Activated CD4-positive, CD25-positive, alpha-beta regulatory T cell treated with anti-CD3 and anti-CD28 coated beads, Interleukin-2, amount 50 U/mL, for 24 hours (primary cell): ENCODE measurements at regions not wholly inside any gene's neighbourhood (a gene's known extent, or its start where the extent isn't known, plus 50 kb on each side); places are given as distances from the start of the nearest gene placed in this dataset.

ENCODE experiments used
- ATAC-seq, 2 donors: fragments of 150-1000 bp; cut with Tn5 transposase; one replicate each; pipeline ENCODE4 v1.10.0; 2021; ENCODE audit warnings: mild to moderate bottlenecking in 1 of 2, moderate library complexity in 1 of 2

DNA sequence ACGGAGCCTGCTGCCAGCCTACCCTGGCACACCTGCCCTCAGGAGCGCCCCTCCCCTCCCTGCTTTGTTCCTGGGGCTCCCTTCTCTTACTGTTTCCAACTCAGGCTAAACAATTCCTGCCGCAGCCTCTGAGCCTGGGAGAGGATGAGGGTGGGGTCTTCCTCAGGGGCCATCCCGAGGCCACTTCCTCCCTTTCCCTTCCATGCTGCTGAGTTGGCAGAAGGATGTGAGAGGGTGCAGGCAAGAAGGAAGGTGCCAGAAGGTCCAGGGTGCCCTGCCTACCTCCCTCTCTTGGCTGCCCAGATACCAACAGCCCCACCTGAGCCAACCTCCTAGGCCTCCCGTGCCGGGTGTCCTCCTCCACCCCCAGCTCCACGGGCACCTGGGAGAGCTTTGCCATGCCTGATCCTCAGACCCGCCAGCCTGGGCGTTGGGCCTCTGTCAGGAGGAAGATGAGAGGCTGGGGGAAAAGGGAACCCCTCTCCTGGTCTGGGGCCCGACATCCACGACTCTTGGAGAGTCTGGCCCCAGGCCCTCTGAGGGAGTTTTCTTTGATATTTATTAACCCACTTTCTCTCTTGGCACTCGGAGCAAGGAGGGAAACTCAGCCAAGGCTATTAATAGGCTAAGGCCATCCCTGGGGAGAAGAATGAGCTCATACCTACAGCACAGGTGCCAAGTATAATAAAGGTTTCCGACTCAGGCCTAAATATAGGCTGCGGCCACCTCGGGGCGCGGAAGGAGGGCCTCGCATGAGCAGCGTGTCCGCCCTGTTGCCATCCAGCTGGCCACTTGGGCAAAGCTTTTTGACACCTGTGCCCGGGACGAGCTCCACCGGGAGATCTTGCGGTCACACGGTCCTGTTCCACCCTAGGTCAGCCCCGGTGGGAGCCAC is 232.0 kb downstream of the ENGASE start:
- no peak for ATAC-seq

DNA sequence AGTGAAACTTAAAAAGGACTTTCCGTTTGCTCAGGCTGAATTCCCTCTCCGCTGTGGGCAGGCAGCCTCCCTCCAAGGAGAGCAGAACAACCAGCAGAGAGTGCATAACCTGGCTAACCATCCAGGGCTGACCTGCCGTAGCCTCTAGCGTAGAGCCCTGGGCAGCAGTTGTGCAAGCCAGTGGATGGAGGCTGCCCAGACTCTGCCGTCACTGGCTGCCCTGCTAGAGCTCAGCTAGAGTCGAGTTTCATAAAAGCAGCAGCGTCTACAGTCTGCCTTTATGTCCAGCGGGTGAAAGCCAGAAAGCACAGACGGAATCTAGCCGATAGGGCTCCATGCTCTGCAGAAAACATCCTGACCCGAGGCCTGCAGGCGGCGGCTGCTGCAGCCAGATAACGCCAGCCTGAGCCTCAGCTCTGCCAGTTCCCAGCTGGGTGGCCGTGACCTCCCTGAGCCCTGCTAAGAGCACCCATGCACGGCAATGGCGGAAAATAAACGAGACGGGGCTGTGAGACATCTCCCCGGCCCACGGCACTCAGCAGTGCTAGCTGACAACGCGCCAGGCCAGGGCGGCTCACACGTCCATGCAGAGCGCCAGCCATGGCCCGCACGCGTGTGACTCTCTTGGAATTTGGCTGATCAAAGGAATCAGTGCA is 231.3 kb downstream of the ENGASE start:
- no peak for ATAC-seq

DNA sequence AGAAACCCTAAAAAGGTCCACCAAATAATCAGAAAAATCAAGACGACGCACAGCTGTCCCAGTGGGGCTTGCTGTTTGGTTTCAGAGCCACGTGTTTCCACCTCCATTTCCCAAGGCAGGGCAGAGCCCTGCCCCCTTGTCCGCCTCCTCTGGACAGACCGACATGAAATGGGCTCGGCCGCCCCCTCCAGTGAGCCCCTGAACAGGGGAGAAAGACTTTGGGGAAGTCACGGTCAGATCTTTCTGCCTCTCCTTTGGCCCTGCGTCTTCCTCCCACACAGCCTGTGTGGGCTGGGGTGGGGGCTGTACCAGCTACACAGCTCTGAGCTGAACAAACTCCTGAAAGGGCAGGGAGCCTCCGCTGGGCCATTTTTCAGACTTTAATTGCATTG is 230.7 kb downstream of the ENGASE start:
- no peak for ATAC-seq

DNA sequence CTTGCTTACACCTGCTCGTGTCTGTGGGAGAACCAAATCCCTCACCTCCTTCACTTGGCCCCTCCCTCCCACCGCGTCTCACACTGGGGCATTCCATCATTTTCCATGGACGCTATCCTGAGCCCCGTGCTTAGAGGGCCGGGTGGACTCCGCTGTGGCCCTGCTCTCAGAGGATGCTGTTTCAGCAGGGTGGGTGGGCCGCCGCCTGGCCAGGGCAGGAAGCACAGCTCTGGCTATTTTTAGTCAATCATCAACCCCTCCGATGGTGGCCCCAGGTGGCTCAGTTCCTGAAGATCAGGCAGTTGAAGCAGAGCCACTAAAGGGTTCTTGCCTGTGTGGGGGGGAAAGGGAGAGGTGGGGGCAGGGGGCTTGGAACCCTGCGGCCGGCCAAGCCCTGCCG is 230.3 kb downstream of the ENGASE start:
- ATAC-seq, result no peak

DNA sequence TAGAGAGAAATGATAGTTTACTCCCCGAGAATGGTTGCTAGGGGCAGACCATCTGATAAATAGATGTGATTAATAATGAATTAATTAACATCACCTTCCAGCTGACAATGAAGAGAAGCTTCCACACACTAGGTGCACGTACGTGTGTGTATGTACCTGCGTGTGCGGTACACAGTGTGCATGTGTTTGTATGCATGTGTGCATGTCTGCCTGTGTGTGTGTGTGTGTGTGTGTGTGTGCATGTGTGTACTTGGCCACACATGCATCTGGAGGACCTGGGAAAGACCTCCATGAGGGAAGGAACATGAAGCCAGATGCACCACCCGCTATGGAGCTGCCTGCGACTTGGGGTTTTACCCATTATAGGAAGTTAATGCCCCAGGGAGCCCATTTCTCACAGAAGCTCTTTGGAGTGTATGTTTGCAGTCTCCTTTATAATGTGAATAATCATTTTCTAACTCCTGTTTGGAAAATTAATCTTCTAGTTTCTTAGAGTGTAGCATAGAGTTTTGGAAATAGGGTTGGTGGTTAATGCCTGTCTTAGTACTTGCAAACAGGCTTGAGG is 229.1 kb downstream of the ENGASE start:
- ATAC-seq, result no peak

DNA sequence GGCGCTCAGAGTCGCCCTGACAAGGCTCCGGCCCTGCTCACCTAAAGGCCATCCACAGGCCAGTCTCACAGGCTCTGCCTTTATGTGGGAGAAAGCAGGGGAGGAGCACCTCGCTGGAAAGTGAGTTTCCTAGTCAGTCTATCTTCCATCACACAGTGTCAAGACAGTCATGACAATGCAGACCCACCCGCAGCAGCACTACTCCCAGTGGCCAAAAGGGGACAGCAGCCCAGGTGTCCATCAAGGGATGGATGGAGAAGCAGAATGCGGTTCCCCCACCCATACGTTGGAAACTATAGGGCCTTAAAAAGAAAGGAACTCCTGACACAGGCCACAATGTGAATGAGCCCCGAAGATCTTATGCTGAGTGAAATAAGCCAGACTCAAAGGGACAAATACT is 226.8 kb downstream of the ENGASE start:
- no peak for ATAC-seq

DNA sequence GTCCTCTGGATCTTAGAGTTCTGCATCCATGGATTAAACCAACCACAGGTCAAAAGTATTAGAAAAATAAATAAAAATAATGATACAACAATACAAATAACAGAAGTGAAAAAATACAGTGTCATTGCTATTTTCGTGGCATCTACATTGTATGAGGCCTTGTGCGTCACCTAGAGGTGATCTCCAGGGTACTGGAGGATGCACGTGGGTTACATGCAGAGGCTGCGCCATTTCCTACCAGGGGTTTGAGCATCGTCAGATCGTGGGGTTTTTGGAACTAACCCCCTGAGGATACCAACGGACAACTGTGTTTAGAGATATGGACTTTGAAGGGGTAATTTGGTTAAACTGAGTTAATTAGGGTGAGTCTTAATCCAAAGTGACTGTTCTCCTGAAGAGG is 224.7 kb downstream of the ENGASE start:
- ATAC-seq, result no peak

DNA sequence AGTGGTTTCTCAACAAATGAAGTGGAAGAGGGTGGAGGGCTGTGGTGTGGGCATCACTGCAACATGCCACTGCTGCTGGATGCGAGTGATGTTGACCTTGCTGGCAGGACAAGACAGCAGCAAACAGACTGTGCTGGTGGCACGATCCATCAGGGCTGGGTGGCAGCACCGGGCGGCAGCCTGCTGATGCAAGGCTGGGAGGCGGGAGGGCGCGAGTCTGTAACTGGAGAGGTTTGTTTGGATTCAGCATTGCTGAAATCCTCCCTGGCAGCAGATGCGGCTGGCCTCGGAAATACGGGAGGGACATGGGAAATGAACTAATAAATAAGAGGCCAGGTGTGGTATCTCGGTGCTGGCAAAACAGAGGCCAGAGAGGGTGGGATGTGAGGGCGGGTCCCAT is 224.2 kb downstream of the ENGASE start:
- no peak for ATAC-seq

DNA sequence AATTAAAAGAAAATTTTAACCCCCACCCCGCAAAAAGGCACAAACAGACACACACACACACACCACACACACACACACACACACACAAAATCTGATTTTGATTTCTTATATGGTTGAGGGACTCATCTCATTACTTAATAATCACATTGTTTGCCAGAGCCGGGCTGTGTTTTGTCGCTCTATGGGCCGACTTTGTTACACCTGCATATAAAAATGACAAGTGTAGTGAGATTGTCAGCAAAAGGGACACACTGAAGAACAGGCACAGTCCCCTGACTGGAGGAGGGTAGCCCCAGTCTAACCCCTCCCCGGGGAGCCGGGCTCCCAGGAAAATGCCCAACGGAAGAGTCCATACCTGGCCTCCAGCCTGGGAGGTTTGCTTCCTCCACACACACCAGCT is 221.6 kb downstream of the ENGASE start:
- ATAC-seq, result no peak

DNA sequence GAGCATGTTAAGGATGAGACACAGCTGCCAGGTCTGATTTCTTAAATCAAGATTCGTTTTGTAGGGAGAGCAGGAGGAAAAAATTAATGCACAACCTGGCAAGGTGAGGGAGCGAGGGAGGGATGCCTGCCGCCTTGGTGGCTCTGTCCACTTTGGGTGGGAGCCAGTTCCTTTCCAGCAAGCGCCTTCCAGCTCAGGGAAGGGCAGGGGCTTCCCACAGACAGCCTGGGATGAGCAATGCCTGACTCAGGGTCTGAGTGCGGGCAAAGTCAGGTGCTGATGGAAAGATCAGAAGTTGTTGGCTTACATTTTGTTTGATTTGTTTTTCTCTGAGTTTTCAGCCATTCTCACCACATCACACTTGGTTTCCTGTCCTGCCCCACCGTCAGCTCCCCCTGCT is 220.7 kb downstream of the ENGASE start:
- no peak for ATAC-seq

DNA sequence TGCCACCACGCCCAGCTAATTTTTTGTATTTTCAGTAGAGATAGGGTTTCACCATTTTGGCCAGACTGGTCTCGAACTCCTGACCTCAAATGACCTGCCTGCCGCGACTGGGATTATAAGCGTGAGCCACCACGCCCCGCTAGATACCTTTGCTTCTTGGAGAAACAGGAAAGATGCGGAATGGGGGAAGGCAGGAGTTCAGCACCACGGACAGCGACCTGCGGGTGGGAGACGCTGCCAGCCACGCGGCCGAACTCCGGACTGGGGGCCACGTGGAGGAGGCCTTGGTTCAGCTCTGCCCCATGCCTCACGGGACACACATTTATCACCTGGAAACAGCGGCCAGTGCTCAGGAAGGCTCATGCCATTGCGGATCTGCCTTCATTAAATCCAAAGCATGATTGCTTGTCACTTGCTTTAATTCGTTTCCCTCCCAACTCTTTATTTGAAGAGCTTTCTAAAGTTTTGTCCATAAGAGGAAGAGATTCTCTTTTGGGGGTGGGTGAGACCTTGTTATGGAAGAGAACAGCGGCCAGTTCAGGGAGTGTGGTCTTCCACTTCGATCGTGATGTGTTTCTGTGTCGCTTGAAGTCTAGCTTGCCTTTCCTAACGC is 219.9 kb downstream of the ENGASE start:
- ATAC-seq, result no peak

DNA sequence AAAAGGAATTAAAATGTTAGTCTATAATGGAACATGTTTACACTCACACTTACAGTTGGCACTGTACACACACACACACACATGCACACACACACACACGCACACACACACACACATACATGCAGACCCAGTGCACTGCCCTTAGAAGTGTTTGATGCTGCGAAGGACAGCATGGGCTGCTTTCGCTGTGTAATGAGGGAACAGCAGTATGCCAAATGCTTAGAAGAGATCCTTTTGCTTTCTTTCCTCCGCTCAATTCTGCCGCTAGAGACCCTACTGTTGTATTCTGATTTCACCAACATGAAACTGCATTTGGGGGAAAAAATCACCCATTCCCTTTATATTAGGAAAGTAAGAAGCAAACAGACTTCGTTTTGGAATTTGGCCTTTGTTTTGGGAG is 217.9 kb downstream of the ENGASE start:
- no peak for ATAC-seq

DNA sequence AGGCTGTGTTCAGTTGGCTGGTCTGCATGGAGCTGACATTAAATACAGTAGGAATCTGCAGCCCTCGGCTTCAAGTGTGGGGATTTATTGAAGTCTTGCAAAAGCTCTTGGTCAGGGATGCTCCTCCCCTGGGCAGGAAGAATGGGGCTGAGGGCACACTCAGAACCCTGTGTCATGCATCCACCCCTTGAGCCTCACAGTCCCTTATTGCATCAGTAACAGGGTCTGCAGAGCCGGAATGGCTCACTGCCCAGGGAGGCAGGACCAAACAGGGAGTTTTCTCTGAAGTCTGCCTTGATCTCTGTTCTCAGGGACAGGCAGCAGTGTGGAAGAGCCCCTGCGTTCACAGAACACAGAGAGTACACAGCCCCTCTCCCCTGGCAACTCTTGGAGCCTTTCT is 216.8 kb downstream of the ENGASE start:
- no peak for ATAC-seq

DNA sequence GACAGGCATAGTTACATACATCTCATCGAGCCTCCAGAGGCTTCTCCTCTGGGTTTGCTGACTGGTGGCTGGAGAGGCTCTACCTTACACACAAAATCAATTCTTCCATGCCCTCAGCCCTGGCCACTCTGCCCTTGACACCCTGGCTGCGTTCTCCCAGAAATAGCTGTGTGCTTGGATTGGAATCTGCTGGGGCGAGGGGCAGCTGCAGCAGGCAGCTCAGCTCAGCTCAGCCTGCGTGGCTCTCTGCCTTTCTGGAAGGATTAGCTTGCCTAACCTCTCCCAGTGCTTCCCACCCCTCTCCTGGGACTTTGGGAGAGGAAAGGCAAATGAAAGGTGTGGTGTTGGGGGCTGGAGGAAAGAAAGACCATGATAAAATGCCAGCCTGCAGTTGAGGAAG is 216.1 kb downstream of the ENGASE start:
- no peak for ATAC-seq

DNA sequence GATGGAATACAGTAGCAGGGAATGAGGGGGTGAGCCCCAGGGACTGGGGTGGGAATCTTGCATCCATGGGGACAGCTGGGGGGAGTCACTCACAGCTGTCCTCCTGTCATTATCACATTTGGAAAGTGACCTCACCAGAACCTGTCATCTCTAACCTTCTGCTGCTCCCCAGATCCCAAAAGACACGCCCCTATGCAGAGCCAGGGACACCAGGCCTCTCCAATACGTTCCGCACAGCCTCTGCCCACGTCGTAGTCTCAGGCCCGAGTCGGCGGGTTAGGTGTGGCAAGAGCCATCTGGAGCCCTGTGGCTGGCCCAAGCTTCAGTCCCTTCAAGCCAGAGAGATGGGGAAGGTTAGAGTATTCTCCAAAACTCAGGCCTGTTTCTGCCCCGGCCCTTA is 214.3 kb downstream of the ENGASE start:
- ATAC-seq, result no peak

DNA sequence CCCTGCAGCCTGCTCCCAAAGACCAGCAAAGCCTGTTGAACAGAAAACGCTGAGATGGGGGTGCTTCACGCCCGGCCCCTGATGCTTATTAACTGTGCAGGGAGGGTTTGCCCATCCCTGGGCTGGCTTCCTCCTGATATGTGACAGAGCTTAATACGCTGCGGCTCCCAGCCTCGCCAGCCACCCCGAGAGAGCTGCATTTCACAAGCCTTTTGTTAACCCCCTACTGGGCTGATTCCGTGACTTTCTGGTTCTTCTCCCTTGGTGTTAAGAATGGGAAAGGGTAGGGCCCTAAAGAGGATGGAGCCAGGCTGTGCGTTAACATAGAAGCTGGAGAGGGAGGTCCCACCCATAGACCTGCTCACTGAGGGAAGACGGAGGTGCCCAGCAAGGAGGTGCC is 211.8 kb downstream of the ENGASE start:
- ATAC-seq, result no peak

DNA sequence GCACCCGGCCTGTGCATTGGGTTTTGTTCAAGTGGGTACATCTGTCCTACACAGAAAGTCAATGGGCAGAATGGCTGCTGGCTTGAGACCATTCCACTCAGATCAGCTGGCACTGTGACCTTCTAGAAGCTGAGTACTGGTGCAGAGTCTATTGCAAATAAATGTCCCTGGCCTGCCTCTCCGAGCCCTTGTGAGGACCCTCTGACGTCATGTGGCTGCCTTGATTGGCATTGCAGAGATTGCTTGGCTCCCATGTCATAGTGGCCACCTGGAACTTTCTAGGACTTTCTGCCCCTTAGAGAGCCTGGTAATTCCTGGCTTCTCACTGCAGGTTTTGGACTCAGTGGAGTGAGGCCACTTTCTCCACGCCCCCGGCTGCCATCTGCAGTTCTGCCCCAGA is 211.3 kb downstream of the ENGASE start:
- ATAC-seq, result no peak

DNA sequence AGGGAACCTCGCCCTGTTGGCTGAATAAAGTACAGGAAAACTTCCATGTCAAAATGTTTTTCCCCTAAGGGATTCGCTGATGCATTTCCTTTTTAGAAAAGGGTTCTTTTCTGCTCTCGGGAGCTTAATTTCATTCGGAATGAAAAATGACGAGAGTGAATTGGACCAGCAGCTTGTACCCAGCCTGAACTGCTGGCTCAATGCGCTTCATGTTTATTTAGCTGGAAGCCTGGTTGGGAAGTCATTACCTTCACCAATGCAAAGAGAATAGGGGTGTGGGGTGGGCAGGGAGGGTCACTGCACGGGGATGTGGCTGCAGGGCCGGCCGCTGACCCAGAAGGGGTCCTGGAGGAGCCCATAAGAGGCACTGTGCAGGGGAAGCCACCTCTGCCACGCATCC is 207.7 kb downstream of the ENGASE start:
- ATAC-seq, result no peak

DNA sequence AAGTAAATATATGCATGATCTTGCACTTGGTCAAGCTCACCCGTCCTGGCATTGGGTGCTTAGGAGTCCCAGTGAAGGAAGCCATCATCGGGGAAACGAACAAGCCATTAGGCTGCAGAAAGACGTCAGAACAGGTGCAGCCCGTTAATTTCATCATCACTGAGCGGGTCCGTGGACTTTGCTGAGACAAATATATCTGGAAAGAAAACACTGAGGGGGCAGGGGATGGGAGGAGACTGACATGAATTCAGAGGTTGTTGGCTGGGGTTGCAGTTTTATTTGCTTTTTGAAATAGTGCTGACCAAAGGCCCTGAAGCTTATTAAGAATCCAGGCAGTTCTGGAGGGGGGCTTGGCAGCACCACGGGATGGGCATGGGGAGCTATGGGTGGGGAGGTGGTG is 207.2 kb downstream of the ENGASE start:
- no peak for ATAC-seq

DNA sequence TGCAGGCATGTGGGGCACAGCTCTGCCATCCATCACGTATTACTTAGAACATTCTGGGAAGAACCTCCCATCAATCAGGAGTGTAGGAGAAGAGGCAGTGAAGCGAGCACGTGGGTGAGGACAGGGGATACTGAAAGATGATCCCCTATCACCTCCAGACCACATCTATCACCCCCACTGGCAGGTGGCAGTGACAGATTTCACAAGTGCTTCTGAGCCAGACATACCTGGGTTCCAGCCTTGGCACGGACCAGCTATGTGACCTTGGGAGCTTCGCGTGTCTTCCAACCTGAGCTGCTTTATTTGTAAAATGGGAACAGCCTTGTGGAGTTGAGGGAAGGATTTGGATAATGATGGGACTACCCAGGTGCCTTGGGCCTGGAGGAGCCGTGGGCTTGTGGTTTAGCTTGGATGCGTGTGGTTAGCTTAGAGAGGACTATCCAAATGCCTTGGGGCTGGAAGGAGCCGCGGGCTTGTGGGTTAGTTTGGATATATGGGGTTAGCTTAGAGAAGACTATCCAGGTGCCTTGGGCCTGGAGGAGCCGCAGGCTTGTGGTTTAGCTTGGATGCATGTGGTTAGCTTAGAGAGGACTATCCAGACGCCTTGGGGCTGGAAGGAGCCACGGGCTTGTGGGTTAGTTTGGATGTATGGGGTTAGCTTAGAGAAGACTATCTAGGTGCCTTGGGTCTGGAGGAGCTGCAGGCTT is 206.4 kb downstream of the ENGASE start:
- no peak for ATAC-seq

DNA sequence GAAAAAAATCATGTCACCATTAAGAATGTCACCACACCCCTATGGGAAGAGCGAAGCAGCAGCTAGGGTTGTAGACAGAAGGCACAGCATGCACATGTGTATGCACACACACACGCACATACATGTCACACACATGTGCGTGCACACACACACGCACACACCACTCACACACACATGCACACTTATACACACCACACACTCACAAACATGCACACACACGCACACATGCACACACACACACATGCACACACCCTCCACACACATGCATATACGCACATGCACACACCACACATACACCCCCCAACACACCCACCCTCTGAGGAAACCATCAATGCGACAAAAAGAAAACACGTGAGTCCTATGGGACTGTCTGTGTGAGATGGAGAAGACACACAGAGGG is 205.4 kb downstream of the ENGASE start:
- no peak for ATAC-seq

DNA sequence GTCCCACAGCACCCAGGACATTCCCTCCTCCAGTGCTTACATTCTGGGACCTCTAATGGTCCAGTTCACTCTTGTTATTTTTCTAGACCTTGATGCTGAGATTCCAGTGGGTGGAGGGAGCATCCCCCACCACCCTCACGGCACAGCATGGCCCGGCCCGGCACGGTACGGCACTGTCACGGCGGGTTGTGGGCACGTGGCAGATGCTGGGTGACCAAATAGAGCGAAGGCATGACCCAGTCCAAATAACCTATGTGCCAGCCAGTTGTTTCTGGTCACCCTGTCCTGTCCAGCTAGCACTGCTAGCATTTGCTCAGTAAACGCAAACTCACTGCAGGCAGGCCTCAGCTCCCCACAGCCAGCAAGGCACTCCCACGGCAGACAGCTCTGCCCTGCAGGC is 204.7 kb downstream of the ENGASE start:
- no peak for ATAC-seq

DNA sequence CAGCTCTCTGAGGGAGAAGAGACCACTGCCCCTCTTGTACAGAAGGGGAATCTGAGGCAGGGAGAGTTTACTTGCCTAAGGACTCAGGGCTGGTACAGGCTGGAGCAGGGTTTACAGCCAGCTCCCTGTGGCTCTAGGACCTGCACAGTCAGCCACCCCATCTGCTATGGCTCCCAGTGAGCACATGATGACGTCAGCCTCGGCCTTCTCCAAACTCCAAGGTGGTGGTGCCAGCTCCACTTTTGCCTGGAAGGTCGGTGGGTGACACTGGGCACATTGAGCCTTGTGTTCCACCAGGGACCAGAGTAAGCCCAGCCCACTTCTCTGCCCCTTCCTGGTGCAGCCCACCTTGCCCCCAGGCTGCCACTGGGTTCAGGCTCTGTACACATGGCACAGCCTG is 202.2 kb downstream of the ENGASE start:
- ATAC-seq, result no peak
